Liver (tissue), 8 donors: ENCODE measurements at regions not wholly inside any gene's neighbourhood (a gene's known extent, or its start where the extent isn't known, plus 50 kb on each side); places are given as distances from the start of the nearest gene placed in this dataset.

ENCODE experiments used
- DNase-seq: peaks from one replicate; pipeline ENCODE4 v3.0.0-alpha.2; 2017; ENCODE audit warnings: low spot score
- H3K27ac ChIP-seq, 2 donors: one replicate each; pipeline ENCODE4 v1.7.0; 2013; ENCODE audit warnings: inconsistent platforms in 2 of 2, low read length in 2 of 2, control low read depth in 1 of 2, low read depth in 1 of 2, mild to moderate bottlenecking in 1 of 2
- H3K27me3 ChIP-seq, 4 donors: one replicate each; pipeline versions ENCODE4 v1.6.1 to v1.7.0; 2013; ENCODE audit warnings: low read length in 3 of 4, inconsistent platforms in 1 of 4, mild to moderate bottlenecking in 1 of 4, moderate library complexity in 1 of 4; ENCODE audit not compliant: control insufficient read depth in 4 of 4, insufficient read depth in 4 of 4
- H3K36me3 ChIP-seq, 4 donors: one replicate each; pipeline versions ENCODE4 v1.6.1 to v1.7.0; 2013; ENCODE audit warnings: low read length in 3 of 4, mild to moderate bottlenecking in 3 of 4, low read depth in 1 of 4, moderate library complexity in 1 of 4; ENCODE audit not compliant: control insufficient read depth in 4 of 4, insufficient read depth in 3 of 4
- H3K4me1 ChIP-seq, 4 donors: one replicate each; pipeline versions ENCODE4 v1.6.1 to v1.7.0; 2013; ENCODE audit warnings: low read length in 3 of 4, mild to moderate bottlenecking in 3 of 4, moderate library complexity in 1 of 4; ENCODE audit not compliant: control insufficient read depth in 4 of 4, insufficient read depth in 4 of 4
- H3K4me3 ChIP-seq, 3 donors: one replicate each; pipeline versions ENCODE4 v1.6.1 to v1.7.0; 2013; ENCODE audit warnings: low read length in 3 of 3, control low read depth in 1 of 3, low read depth in 1 of 3, mild to moderate bottlenecking in 1 of 3
- H3K9ac ChIP-seq, 2 donors: one replicate each; pipeline ENCODE4 v1.7.0; 2013; ENCODE audit warnings: low read length in 2 of 2, mild to moderate bottlenecking in 2 of 2, moderate library complexity in 2 of 2, control low read depth in 1 of 2, low read depth in 1 of 2
- H3K9me3 ChIP-seq, 4 donors: one replicate each; pipeline versions ENCODE4 v1.6.1 to v1.7.0; 2013; ENCODE audit warnings: low read length in 3 of 4; ENCODE audit not compliant: control insufficient read depth in 4 of 4
- CTCF ChIP-seq: fragments of 150-350 bp; IDR thresholded peaks from 2 replicates; pipeline ENCODE4 v1.5.1; 2017; ENCODE audit warnings: improper control_type of control experiment, low read depth, low read length; ENCODE audit not compliant: missing input control
- EGR1 ChIP-seq, 2 donors: IDR thresholded peaks; 2 replicates each; pipeline ENCODE4 v1.6.1; 2016 to 2018; ENCODE audit warnings: antibody characterized with exemption in 2 of 2, low read depth in 2 of 2
- FOXA1 ChIP-seq: IDR thresholded peaks from 2 replicates; pipeline ENCODE4 v1.6.1; 2016; ENCODE audit warnings: antibody characterized with exemption
- FOXA2 ChIP-seq: IDR thresholded peaks from 2 replicates; pipeline ENCODE4 v1.6.1; 2016; ENCODE audit warnings: antibody characterized with exemption
- GABPA ChIP-seq, 2 donors: IDR thresholded peaks in 1 of 2; conservative IDR thresholded peaks in 1 of 2; 2 replicates each; pipeline ENCODE4 v1.6.1; 2016; ENCODE audit warnings: antibody characterized with exemption in 2 of 2, mild to moderate bottlenecking in 1 of 2, moderate library complexity in 1 of 2
- HNF4A ChIP-seq, 2 donors: conservative IDR thresholded peaks; 2 replicates each; pipeline ENCODE4 v1.6.1; 2016; ENCODE audit warnings: antibody characterized with exemption in 2 of 2, mild to moderate bottlenecking in 2 of 2
- HNF4G ChIP-seq: IDR thresholded peaks from 2 replicates; pipeline ENCODE4 v1.6.1; 2016; ENCODE audit warnings: antibody characterized with exemption
- JUND ChIP-seq, 2 donors: IDR thresholded peaks; 2 replicates each; pipeline ENCODE4 v1.6.1; 2016; ENCODE audit warnings: antibody characterized with exemption in 2 of 2
- MAX ChIP-seq: IDR thresholded peaks from 2 replicates; pipeline ENCODE4 v1.6.1; 2016; ENCODE audit warnings: antibody characterized with exemption
- NR2F2 ChIP-seq: IDR thresholded peaks from 2 replicates; pipeline ENCODE4 v1.6.1; 2016; ENCODE audit warnings: antibody characterized with exemption
- RAD21 ChIP-seq, 2 donors: IDR thresholded peaks; 2 replicates each; pipeline ENCODE4 v1.6.1; 2016; ENCODE audit warnings: antibody characterized with exemption in 2 of 2, mild to moderate bottlenecking in 2 of 2
- RXRA ChIP-seq, 2 donors: IDR thresholded peaks; 2 replicates each; pipeline ENCODE4 v1.6.1; 2017 to 2018; ENCODE audit warnings: antibody characterized with exemption in 2 of 2, mild to moderate bottlenecking in 1 of 2
- SP1 ChIP-seq: IDR thresholded peaks from 2 replicates; pipeline ENCODE4 v1.6.1; 2018; ENCODE audit warnings: antibody characterized with exemption, mild to moderate bottlenecking
- TAF1 ChIP-seq: conservative IDR thresholded peaks from 2 replicates; pipeline ENCODE4 v1.6.1; 2016; ENCODE audit warnings: antibody characterized with exemption, mild to moderate bottlenecking
- YY1 ChIP-seq: IDR thresholded peaks from 2 replicates; pipeline ENCODE4 v1.6.1; 2016; ENCODE audit warnings: antibody characterized with exemption, mild to moderate bottlenecking
- ZBTB33 ChIP-seq: IDR thresholded peaks from 2 replicates; pipeline ENCODE4 v1.6.1; 2016; ENCODE audit warnings: antibody characterized with exemption
- WGBS: extraction: QIAGEN DNeasy Blood & Tissue Kit; methylation state at CpG from one replicate; pipeline ENCODE4 v1.1.7; 2013; 5-methylcytosine and 5-hydroxymethylcytosine counted together
- TF ChIP-seq, protein P1 (sequence below): IDR thresholded peaks from 2 replicates; pipeline ENCODE4 v1.6.1; 2016; ENCODE audit warnings: antibody characterized with exemption, mild to moderate bottlenecking
- TF ChIP-seq, protein P2 (sequence below): IDR thresholded peaks from 2 replicates; pipeline ENCODE4 v1.6.1; 2016; ENCODE audit warnings: antibody characterized with exemption
- donor health status: healthy.
- donor health status: healthy.
- donor health status: healthy.
- donor health status: healthy.
- donor health status: healthy.

- WGBS: 74% methylated on average over 2 of the region's 2 CpGs
- no peak overlapping the region for H3K27ac ChIP-seq
- TF ChIP-seq TAF1 (no peak), SP1 (no peak), GABPA (IDR thresholded peaks at IDR 0.05 in 1 of 2, conservative IDR thresholded peaks at IDR 0.05 in 1 of 2) (no peak), MAX (no peak), JUND (IDR thresholded peaks at IDR 0.05) (no peak), CTCF (no peak), EGR1 (IDR thresholded peaks at IDR 0.05; ENCODE audit: low read depth in 2 of 2) (no peak)
- TF ChIP-seq, protein P1, sequence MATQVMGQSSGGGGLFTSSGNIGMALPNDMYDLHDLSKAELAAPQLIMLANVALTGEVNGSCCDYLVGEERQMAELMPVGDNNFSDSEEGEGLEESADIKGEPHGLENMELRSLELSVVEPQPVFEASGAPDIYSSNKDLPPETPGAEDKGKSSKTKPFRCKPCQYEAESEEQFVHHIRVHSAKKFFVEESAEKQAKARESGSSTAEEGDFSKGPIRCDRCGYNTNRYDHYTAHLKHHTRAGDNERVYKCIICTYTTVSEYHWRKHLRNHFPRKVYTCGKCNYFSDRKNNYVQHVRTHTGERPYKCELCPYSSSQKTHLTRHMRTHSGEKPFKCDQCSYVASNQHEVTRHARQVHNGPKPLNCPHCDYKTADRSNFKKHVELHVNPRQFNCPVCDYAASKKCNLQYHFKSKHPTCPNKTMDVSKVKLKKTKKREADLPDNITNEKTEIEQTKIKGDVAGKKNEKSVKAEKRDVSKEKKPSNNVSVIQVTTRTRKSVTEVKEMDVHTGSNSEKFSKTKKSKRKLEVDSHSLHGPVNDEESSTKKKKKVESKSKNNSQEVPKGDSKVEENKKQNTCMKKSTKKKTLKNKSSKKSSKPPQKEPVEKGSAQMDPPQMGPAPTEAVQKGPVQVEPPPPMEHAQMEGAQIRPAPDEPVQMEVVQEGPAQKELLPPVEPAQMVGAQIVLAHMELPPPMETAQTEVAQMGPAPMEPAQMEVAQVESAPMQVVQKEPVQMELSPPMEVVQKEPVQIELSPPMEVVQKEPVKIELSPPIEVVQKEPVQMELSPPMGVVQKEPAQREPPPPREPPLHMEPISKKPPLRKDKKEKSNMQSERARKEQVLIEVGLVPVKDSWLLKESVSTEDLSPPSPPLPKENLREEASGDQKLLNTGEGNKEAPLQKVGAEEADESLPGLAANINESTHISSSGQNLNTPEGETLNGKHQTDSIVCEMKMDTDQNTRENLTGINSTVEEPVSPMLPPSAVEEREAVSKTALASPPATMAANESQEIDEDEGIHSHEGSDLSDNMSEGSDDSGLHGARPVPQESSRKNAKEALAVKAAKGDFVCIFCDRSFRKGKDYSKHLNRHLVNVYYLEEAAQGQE: no peak
- H3K9me3 ChIP-seq: peaks cover 0 to 5% (median 0%) of the 10 kb centered on the region in 4 donors
- no peaks in the 10 kb centered on the region for H3K36me3 ChIP-seq
- DNase-seq: no peak
- H3K4me3 ChIP-seq: no peak overlapping the region
- H3K27me3 ChIP-seq: peaks cover 0 to 5% (median 0%) of the 10 kb centered on the region in 4 donors
- H3K4me1 ChIP-seq: no peaks in the 10 kb centered on the region
- no peak overlapping the region for H3K9ac ChIP-seq
Observed at GRCh38 chr22:27228771-27229170, 571.4 kb downstream of the MIAT start.

DNA sequence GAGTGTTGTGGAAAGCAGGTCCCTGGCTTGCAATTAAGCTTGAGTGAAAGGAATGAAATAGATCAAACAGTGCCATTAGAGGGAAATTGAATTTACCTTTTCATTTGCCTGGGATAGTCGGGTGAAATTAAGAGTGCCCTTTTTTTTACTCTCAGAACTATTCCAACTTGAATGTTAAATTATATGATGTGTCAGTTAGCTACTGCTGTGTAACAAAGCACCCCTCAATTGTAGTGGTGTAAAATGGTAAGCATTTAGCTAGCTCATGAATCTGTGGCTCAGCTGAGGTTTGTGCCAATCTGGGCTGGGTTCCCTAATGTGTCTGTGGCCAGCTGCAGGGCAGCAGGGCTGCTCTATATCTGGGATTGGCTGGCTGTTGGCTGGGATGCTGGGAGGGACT, 571.4 kb downstream of the MN1 start:
- Histone ChIP-seq H3K27ac (no peak overlapping the region), H3K27me3 (peaks cover 0 to 5% (median 0%) of the 10 kb centered on the region in 4 donors), H3K9ac (no peak overlapping the region), H3K4me3 (no peak overlapping the region), H3K9me3 (peaks cover 0 to 5% (median 0%) of the 10 kb centered on the region in 4 donors), H3K4me1 (no peaks in the 10 kb centered on the region), H3K36me3 (no peaks in the 10 kb centered on the region)
- 90% methylated on average over 1 of the region's 1 CpG for WGBS
- TF ChIP-seq HNF4A (conservative IDR thresholded peaks at IDR 0.05) (no peak), RXRA (IDR thresholded peaks at IDR 0.05) (no peak), GABPA (IDR thresholded peaks at IDR 0.05 in 1 of 2, conservative IDR thresholded peaks at IDR 0.05 in 1 of 2) (no peak), FOXA1 (no peak), SP1 (no peak), MAX (no peak), YY1 (no peak), TAF1 (no peak), EGR1 (IDR thresholded peaks at IDR 0.05; ENCODE audit: low read depth in 2 of 2) (no peak), RAD21 (IDR thresholded peaks at IDR 0.05) (no peak), FOXA2 (no peak), JUND (IDR thresholded peaks at IDR 0.05) (no peak), CTCF (no peak), ZBTB33 (no peak), HNF4G (no peak), NR2F2 (no peak)
- TF ChIP-seq, protein P2, sequence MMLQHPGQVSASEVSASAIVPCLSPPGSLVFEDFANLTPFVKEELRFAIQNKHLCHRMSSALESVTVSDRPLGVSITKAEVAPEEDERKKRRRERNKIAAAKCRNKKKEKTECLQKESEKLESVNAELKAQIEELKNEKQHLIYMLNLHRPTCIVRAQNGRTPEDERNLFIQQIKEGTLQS: no peak
- TF ChIP-seq, protein P1: no peak
- no peak for DNase-seq
